ENCODE measurements at regions not wholly inside any gene's neighbourhood (a gene's known extent, or its start where the extent isn't known, plus 50 kb on each side); places are given as distances from the start of the nearest gene placed in this dataset.

DNA sequence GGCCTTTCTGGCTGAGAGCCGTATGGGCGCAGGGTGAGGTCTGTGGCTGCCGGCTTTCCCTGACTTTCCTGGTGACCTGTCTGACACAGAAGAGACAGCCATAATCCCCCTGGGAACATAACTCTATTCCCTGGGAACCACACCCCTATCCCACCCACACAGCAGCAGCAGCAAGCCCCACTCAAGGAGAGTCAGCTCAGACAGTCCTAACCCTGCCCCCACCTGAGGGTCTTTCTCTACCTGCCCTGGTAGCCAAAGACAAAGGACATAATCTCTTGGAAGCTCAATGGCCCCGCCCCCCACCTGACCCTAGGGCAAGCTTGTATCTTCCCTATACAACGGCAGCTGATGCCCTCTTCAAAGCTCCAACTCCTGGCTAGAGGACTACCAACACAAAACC lies 74.6 kb downstream of the PABPC4L start:
- H3K9me3 ChIP-seq, result peaks cover 0 to 6% of the 10 kb centered on the region in 2 donors
- no peak overlapping the region for H3K4me3 ChIP-seq

GRCh38 chr4:134126000-134126560 lies 75.5 kb downstream of the PABPC4L start:
- H3K9me3 ChIP-seq, result peaks cover 0 to 6% of the 10 kb centered on the region in 2 donors
- no peak for DNase-seq (ENCODE audit: low spot score in 2 of 2)
- H3K27me3 ChIP-seq, result no peaks in the 10 kb centered on the region
- no peak overlapping the region for H3K4me3 ChIP-seq
- intact Hi-C loops (cut with DNase I; ENCODE audit: low total_unique reads), result no loop called here
- no peaks in the 10 kb centered on the region for H3K36me3 ChIP-seq
- H3K4me1 ChIP-seq, result no peaks in the 10 kb centered on the region
- H3K27ac ChIP-seq, result no peak overlapping the region
- TF ChIP-seq POLR2A (IDR thresholded peaks at IDR 0.05) (no peak), CTCF (IDR thresholded peaks at IDR 0.05) (no peak), POLR2AphosphoS5 (IDR thresholded peaks at IDR 0.05) (no peak)

More for the DNA sequence above, 74.6 kb downstream of the PABPC4L start:
- no peak for DNase-seq (ENCODE audit: low spot score in 2 of 2)
- Histone ChIP-seq H3K27me3 (no peaks in the 10 kb centered on the region), H3K4me1 (no peaks in the 10 kb centered on the region), H3K27ac (no peak overlapping the region), H3K36me3 (no peaks in the 10 kb centered on the region)
- intact Hi-C loops (cut with DNase I; ENCODE audit: low total_unique reads), result no loop called here
- TF ChIP-seq POLR2AphosphoS5 (IDR thresholded peaks at IDR 0.05), result no peak
- TF ChIP-seq CTCF (IDR thresholded peaks at IDR 0.05), result no peak
- no peak for TF ChIP-seq POLR2A (IDR thresholded peaks at IDR 0.05)

DNA sequence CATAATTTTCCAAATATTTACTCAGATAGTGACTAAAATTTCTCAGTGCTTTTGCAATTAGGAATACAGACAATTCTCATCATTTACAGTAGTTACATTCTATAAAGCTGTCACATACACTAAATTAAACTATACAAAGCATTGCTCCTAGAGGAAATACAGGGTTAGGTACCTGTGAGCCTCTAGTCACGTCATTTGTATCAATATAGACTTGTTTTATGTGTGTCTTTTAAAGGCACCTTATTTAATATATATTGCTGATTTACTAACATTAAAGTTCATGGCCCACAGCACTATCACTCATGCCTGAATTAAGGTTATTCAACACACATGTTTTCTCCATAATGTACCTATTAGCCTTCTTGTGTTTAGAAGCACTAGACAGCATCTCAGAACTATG lies 78.7 kb downstream of the PABPC4L start:
- Histone ChIP-seq H3K36me3 (no peaks in the 10 kb centered on the region), H3K9me3 (no peaks in the 10 kb centered on the region), H3K4me3 (no peak overlapping the region), H3K27me3 (no peaks in the 10 kb centered on the region), H3K4me1 (no peaks in the 10 kb centered on the region), H3K27ac (no peak overlapping the region)
- intact Hi-C loops (cut with DNase I; ENCODE audit: low total_unique reads), result no loop called here
- TF ChIP-seq POLR2AphosphoS5 (IDR thresholded peaks at IDR 0.05), result no peak
- TF ChIP-seq CTCF (IDR thresholded peaks at IDR 0.05), result no peak
- TF ChIP-seq POLR2A (IDR thresholded peaks at IDR 0.05), result no peak
- no peak for DNase-seq (ENCODE audit: low spot score in 2 of 2)

DNA sequence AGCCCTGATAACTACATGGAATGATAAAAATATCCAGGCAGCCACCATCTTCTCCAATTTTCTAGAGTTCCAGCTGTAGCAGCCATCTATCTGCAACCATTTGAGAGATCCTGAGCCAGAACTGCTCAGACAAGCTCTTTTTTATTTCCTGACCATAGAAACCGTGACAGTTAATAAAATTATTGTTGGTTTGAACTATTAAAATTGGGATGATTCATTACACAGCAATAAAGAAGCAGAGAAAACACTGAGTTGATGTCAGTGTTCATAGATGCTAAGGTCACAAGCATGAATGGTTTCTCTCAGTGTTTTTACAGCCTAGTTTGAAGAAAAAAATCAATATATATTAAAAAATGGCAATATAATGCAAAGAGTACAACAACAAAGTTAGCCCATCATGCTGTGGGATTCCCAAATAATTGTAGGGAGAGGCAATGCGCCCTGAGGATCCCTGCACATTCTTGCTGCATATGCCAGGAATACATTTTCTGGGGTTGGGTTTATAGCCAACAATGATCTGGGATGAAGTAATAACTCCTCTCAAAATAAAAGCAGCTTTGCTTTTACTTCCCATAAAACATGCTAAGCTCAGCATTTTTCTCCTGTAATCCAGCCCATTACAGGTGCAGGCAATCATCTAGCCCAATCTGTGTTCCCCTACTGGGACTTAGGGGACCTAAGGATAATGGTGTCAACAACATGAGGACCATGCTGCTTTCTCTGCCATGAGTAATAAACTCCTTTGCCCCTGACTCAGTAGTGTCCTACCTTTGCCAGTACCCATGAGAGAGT lies 84.0 kb downstream of the PABPC4L start:
- no peak for TF ChIP-seq POLR2A (IDR thresholded peaks at IDR 0.05)
- TF ChIP-seq POLR2AphosphoS5 (IDR thresholded peaks at IDR 0.05), result no peak
- TF ChIP-seq CTCF (IDR thresholded peaks at IDR 0.05), result no peak
- no peaks in the 10 kb centered on the region for H3K36me3 ChIP-seq
- H3K4me1 ChIP-seq, result no peaks in the 10 kb centered on the region
- no peak for DNase-seq (ENCODE audit: low spot score in 2 of 2)
- H3K27me3 ChIP-seq, result no peaks in the 10 kb centered on the region
- intact Hi-C loops (cut with DNase I; ENCODE audit: low total_unique reads), result no loop called here
- H3K9me3 ChIP-seq, result no peaks in the 10 kb centered on the region
- no peak overlapping the region for H3K4me3 ChIP-seq
- no peak overlapping the region for H3K27ac ChIP-seq

DNA sequence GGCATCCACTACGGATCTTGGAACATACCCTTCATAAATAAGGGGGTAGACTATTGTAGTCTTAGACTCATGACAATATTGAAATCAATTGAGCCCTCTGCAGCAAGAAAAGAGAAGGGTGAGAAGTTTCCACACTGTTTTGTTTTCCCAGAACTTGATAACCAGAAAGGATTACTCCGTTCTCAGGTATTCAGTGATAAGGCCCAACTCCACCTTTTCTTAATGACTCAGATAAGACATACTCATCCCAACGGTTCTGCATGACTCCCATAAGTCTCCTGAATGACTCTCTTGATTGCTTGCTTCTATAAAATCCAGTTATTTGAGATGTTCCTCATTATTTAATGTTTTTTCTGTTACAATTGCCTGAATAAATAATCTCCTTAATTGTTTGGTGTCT lies 111.7 kb downstream of the PABPC4L start:
- Histone ChIP-seq H3K36me3 (no peaks in the 10 kb centered on the region), H3K4me3 (no peak overlapping the region), H3K27me3 (no peaks in the 10 kb centered on the region), H3K4me1 (no peaks in the 10 kb centered on the region), H3K27ac (no peak overlapping the region), H3K9me3 (no peaks in the 10 kb centered on the region)
- DNase-seq (ENCODE audit: low spot score in 2 of 2), result no peak
- no peak for TF ChIP-seq POLR2A (IDR thresholded peaks at IDR 0.05)
- TF ChIP-seq POLR2AphosphoS5 (IDR thresholded peaks at IDR 0.05), result no peak
- TF ChIP-seq CTCF (IDR thresholded peaks at IDR 0.05), result no peak
- intact Hi-C loops (cut with DNase I; ENCODE audit: low total_unique reads), result no loop called here

Measured in breast epithelium (tissue), 4 donors.